GM21576 (cell line): ENCODE measurements at regions not wholly inside any gene's neighbourhood (a gene's known extent, or its start where the extent isn't known, plus 50 kb on each side); places are given as distances from the start of the nearest gene placed in this dataset.
"Not testable (repeated sequence)": the region's sequence is repeated elsewhere in the genome, so short reads cannot be mapped to it uniquely, and the experiment has no call there.

Experiments
- ATAC-seq: cut with Tn5 transposase; IDR thresholded peaks from one replicate; pipeline ENCODE4 v1.9.1; 2021; ENCODE audit warnings: mild to moderate bottlenecking, moderate library complexity; ENCODE audit not compliant: unreplicated experiment

DNA sequence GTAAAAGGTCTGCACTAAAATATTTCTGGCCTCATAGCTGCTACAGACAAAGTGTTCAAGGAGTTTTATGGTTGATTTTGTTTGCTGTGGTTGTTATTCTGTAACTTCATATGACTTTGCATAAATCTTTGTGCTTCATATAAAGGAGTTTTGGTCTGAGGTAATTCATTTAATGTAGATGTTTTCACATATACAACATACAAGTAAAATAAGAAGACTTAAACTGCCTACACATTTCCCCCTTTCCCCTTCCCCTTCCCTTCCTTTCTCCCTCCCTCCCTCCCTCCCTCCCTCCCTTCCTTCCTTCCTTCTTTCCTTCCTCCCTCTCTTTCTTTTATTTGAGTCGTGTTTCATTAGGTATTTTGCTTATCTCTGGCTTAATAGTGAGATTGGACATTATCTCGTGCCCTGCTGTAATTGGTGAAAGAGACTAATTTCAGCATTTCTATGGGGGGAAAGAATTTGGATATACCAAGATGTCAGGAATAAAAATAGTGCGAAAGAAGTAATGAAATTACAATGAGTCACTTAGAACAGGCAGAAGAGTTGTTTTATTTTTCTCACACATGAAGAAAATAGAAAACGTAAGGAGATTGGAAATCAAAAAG is 144.9 kb upstream of the MAD2L1 start:
- no peak for ATAC-seq

DNA sequence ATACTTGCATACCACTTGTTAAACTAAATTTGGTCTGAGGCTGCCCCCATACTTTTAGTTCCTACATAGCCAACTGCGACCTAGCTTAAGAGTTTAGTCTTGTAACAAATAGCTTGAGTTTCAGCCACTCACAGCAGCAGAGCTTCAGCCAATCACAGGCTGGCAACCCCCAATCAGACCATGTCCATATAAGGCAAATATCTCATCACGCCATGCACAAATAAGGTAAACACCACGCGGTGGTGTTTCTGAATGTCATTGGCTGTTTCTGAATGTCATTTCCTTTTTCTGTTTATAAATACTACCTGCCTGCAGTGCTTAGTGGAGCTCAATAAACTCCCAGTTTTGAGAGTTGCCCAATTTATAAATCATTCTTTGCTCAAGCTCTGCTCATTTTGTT is 143.1 kb upstream of the MAD2L1 start:
- ATAC-seq, result no peak

DNA sequence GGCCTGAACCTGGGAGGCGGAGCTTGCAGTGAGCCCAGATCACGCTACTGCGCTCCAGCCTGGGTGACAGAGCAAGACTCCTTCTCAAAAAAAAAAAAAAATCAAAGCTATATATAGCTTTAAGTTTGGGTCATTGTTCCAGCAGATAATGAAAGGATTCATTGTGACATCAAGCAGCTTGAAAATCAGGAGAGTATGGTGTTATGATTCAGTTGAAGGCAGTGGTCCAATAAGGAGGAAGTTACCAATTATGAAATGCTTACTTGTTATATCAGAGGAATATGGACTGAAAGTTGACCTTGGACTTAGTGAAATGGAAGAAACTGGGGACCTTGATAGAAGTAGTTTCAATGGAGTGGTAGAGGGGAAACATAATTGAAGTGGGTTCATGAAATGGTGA is 140.4 kb upstream of the MAD2L1 start:
- ATAC-seq, result no peak

DNA sequence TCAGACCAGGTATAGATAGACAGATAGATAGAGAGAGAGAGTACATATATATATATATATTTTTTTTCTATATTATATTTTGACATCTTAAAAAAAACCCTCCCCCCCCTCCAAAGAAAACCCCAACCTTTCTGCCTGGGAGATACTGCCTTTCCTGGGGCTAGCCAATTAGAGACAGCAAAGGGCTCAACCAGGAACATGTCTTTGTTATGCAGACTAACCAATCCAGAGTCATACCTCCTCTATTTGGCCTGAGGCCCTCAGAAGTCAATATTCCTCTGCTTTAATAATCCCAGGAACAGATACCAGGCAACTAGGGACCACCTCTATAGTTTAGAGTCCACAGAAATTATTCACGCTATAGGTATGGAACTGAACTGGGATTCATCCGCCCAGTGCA is 135.6 kb upstream of the MAD2L1 start:
- ATAC-seq, result no peak

DNA sequence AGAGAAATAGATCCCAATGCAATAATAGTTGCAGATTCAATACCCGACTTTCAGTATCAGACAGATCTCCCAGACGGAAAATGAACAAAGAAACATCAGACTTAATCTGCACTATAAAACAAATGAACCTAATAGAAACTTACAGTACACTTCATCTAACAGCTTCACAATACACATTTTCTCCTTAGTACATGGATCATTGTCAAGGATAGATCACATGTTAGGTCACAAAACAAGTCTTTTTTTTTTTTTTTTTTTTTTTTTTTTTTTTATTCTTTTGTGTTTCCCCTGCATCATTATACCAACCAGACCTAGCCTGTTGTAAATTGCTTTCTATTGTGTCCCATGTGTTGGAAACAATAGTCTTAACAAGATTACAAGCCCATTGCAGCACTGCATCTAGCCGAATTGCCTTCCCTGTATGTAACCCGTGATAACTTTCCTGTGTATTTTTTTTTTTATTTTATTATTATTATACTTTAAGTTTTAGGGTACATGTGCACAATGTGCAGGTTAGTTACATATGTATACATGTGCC is 134.0 kb upstream of the MAD2L1 start:
- ATAC-seq, result not testable (repeated sequence)

DNA sequence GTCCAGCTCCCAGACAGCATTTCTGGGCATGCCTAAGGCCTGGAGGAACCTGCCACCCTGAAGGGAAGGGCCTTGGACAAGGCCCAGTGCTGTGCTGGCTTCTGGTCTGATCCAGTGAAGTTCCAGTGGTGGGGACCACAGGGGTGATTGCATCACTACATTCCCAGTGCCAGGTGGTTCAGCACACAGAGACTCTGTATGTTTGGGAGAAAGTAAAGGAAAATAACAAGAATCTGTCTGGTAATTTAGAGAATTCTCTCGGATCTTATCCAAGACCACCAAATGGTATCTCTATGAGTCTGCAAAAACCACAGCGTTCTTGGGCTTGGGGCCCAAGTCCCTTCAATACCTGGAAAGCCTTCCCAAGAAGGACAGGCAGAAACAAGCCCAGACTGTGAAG is 131.8 kb upstream of the MAD2L1 start:
- no peak for ATAC-seq

DNA sequence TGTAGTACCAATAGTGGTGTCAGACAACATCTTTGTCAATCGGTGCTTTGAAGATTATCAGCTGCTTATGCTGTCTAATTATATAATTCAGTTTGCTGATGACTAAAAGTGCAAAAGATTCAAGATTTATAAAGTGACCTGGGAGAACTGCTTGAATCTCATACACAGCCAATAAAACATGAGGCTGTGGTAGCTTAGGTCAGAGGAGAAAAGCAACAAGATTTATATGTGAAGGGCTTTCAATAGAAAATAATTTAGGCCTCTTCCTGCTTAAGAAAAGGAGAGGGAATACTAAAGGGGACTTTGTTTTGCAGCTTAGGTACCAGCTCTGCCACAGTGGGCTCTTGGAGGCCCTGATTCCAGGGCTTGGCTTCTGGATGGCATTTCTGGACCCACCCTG is 111.0 kb upstream of the MAD2L1 start:
- no peak for ATAC-seq

DNA sequence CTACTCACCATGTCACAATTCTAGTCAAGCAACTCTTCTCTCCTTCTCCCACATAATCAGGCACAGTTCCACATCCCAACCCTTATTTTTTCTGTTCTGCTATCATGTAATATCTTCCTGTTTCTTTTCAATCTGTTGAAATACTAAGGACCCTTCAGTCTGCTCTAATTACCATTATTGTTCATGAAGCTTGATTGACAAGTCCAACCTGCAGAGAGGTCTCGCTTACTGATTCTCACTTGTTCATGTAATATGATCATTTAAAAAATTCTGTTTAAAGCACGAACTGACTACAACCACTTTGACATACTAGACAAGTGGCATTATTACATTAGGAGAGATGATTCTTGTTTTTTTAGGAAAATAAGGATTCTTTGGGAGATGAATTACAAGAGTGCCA is 108.6 kb upstream of the MAD2L1 start:
- ATAC-seq, result no peak

DNA sequence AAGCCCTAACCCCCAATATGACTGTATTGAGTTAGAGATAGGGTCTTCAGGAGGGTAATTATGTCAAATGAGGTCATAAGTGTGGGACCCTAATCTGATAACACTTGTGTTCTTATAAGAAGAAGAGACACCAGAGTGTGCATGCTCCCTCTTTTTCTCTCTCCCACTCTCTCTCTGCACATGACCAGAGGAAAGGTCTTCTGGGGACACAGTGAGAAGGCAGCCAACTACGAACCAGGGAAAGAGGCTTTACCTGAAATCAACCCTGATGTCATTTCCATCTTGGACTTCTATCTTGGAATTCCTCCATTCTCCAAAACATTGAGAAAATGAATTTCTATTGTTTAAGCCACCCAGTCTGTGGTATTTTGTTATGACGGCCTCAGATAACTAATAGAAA is 97.2 kb upstream of the MAD2L1 start:
- no peak for ATAC-seq

DNA sequence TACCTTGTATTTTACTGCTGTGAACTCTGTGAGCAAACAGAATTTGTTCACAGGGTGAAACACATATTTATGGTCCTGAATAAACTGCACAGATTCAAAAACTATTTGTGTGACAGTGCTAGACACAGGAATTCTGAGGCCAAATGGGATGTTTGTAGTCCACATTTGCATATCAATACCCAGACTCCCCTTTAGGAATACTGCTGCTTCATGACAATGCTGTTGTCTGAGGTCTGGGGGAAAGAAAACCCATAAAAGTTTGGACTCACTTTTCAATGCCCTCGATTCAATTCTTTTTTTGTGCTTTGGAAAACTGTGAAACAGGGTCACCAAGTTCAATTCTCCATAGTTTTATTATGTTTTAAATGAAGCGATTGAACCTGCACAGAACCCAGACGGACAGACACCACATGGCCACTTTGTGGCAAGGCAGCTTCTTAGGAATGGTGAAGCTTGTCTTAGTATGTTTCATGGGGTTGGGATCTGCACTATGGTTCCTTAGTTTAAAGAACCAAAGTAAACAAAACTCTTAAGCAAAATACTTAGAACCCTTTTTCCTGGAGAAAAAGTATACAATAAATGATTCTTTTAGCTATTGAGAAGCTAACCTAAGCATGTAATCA is 92.3 kb upstream of the MAD2L1 start:
- no peak for ATAC-seq

DNA sequence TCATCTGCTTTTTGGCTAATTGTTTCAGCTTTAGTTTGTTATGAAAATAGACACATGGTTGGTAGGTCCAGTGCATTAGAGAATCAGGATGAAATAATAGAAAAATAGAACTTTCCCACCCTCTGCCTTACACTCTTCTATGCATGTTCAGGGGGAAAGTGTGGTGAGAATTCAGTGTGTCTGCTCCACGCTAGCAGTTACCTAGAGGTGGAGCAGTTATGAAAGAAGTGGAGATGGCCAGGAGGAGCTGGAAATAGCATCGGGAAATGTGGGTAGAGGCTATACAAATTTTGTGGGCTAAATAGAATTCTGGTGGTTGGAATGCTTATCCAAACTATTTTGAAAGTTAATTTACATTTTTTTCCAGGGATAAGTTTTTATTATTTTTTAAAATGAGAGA is 91.4 kb upstream of the MAD2L1 start:
- ATAC-seq, result no peak

DNA sequence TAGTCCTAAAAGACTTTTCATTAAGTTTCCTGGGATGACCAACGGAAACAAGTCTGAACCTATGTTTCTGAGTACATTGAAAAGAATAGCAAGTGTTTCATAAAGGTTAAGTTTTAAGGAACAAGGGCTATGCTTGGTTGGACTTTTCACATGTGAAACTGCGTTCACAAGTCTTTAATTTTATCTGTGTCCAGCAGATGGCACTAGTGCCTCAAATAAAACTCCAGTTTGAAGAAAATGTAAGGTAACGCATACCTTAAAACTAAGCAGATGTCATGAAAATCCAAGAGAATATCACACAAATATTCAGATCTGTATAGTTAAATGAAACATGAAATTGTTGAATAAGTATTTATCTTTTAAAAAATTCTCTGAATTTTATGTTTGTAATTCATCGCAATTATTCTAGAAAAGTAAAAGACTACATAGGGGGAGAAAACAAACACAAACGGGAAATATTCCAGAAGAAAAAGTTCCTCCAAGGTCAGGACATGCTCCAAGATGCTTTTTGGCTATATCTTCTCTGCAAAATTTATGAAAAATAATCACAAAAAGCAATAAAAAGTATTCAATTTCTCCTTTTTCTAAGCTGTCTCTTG is 89.6 kb upstream of the MAD2L1 start:
- ATAC-seq, result peak; percentile 82

DNA sequence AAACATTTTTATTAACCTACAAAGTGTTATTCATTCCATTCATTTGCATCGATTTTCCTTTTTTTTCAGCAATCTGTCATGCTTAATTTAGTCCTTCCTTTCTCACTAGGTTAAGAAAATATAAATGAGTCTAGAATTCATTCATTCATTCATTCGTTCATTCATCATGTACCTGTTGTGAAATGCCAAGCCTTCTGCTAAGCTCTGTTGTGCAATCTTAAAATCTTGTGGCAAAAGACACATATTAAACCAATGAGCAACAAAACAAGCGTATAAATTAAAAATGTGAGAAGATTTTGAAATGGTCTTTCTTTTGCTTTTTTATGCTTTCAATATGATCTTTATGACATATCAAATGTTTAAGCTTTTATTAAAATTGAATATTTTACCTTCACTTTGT is 88.6 kb upstream of the MAD2L1 start:
- no peak for ATAC-seq

DNA sequence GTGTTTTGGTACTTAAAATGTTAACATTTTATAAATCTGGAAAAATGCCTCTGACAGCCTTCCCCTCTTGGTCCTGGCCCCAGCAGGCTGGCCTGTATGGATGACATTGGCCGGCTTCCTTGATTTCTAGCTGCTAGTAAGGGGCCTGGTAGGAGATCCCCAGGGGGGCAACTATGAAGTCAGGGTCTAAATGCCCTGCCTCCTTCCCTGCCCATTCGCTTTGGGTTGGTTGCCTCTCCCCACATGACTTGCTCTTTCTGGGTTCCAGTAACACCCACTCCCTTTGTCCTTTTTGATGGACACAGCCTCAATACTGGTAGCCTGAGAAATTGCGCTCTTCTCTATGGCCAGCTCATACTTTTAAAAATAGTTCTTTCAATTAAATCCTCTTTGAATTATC is 78.0 kb upstream of the MAD2L1 start:
- ATAC-seq, result no peak

DNA sequence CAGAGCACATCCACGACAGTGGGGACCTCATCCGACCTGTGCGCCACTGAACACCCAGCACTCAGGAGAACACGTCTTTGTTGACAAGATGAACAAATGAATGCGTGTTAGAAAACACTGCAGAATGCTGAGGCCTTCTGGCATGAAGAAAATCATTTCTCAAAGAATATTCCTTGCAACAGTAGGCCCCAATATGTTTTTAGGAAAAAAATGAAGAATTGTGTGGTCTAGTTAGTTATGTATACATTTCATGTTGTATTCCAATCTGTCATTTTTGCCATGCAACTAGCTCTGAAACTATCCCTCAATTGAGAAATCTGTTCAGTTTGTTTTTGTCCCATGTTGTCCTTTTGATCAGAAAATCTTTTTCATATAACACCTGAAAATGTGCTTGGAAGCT is 77.4 kb upstream of the MAD2L1 start:
- no peak for ATAC-seq

DNA sequence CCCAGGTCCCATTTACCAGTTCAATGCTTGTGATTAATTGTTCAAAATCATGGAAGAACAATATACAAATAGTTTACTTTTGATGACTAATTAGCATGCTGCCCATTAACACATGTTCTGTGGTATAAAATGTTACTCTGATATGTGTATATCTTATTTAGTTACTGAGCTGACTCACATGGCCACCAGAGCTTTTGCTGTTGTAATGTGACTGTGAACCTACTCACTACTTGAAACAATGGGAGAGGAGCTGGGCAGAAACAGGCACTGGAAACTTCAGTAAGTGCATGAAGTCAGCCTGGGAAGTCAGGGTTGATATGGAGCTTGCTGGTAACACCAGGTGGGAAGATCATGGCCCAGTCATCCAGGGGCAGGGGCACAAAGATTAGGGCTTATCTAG is 72.7 kb upstream of the MAD2L1 start:
- ATAC-seq, result no peak

DNA sequence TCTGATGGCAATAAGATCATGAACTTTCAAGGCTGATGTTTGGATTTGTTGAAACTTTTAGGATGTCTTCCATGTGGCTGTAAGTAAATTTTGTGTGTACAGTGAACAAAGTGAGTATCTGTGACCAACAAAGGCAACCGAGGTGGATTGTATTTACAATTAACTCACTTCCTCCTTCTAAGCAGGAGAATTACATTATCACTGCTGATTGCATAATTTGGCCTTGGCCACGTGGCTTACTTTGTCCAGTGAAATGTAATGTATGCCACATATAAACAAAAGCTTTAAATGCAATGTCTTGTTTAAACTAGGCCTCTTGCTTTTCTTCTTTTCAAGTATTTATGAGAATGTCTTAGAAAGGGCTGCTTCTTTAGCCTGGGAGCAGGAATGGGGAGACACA is 66.3 kb upstream of the MAD2L1 start:
- ATAC-seq, result no peak

DNA sequence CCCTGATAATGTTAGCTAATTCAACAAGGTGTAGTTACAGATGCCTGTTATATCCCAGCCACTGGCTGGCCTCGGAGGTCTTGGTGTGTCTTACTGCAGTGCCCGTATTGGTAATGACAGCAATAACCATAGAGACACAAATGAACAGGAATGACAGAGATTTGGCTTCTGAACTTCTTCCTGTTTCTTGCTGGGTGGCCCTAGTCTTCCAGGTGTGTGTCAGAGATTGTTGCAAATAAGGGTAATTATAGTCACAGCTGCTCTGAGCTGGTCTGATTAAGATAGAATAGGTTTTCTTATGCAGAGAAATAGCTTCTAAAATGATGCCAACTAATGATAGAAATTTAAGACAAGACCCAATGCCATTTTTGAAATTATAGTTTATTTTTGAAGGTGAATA is 64.1 kb upstream of the MAD2L1 start:
- ATAC-seq, result no peak
